NCI-H524 treated with DMSO at 0.1 percent for 48 hours (cell line): ENCODE measurements at regions not wholly inside any gene's neighbourhood (a gene's known extent, or its start where the extent isn't known, plus 50 kb on each side); places are given as distances from the start of the nearest gene placed in this dataset.
"Not testable (repeated sequence)": the region's sequence is repeated elsewhere in the genome, so short reads cannot be mapped to it uniquely, and the experiment has no call there.

Source experiments
- DNase-seq: peaks from one replicate; lab custom pipeline; 2025; lab: John Stamatoyannopoulos, UW

GRCh38 chr6:144652292-144652891 is 367.3 kb downstream of the UTRN start:
- no peak for DNase-seq

DNA sequence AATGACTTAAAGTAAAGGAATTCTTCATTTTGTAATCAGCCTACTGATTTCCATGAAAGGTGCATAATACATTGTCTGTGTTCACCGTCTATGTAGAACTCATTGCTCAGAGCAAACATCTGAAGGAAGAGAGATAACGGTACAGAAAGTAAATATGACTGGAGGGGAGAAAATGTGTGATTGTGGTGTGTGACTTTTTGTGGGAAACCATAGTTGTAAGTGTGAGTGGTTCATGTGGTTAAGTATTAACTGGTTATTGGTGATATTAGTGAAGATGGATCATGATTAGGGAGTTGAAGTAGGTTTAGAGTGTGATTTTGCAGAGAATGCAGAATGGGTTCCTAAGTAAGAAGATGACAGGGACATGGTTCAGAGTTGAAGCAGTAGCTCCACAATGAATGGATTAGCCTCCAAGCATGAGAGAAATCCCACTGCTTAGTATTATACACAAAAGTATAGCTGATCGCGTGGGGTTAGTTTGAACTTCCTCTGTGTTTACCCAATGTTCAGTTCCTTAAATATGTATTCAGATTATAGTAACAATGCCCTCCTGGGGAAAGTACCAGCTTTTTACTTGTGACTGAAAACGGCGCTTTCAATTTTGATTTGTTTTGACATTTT is 368.9 kb downstream of the UTRN start:
- no peak for DNase-seq

- DNase-seq, result no peak
Observed at GRCh38 chr6:144654506-144654905, 369.4 kb downstream of the UTRN start.

GRCh38 chr6:144655376-144655775 is 370.2 kb downstream of the UTRN start:
- DNase-seq, result no peak

DNA sequence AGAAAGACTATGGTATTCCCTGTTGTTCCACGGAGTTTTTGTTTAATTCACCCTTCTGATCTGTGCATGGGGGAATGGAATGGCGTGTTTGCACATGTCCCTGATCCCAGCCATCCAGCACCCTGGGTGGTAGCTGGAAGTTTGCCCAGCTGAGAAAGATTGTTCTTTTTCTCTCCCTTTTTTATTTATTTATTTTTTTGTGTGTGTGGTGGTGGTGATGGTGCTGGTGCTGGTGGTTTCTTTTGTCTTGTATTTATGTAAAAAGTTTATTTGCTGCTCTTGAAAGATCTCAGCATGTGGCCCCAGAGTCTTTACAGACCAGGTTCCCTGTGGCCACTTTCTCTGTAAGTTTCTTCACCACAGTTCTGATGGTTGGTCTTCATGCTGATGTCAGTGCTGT is 372.6 kb downstream of the UTRN start:
- no peak for DNase-seq

DNA sequence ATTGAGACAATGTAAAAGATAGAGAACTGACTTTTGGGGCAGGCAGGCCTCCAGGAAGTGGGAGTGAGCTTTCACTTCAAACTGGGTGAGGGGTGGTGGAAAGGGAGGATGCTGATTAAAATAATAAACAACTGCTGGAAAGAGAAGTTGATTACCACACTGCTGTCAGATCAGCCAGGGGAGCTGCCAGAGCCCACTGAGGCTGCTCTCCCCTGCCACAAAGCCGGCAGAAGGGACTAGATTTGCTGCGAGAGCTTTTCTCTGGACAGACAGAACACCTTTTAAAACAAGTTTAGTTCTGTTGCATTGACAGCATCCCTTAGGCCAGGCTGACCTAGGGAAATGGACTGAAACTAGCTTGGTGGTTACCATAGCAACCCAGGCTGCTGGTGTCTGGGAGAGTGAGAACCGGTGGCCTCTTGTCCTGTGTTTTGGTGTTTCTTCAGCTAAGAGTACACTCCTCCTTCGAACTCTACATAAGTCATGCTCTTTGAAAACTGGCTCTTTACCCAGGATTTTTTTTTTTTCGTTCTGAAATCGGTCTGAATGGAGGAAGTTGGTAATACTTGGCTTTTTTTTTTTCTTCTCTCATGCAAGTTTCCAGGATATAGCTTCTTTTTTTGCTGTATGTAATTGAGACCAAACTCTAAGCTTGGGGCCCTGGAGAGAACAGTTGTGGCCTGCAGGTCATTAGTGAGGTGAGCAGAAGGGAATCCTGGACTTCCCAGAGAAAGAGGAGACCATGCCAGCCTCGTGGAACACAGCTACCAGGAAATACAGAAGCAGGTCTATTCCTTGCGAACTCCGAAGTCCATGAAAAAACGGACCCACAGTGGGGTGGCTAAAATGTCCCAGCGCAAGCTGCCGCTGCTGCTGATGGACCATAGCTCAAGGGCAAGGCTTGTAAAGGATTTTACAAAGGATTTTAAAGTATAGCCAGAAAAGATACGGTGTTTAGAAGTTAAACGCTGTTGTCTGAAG is 374.4 kb downstream of the UTRN start:
- DNase-seq, result no peak

- no peak for DNase-seq
Observed at GRCh38 chr6:144660561-144661115, 375.5 kb downstream of the UTRN start.

DNA sequence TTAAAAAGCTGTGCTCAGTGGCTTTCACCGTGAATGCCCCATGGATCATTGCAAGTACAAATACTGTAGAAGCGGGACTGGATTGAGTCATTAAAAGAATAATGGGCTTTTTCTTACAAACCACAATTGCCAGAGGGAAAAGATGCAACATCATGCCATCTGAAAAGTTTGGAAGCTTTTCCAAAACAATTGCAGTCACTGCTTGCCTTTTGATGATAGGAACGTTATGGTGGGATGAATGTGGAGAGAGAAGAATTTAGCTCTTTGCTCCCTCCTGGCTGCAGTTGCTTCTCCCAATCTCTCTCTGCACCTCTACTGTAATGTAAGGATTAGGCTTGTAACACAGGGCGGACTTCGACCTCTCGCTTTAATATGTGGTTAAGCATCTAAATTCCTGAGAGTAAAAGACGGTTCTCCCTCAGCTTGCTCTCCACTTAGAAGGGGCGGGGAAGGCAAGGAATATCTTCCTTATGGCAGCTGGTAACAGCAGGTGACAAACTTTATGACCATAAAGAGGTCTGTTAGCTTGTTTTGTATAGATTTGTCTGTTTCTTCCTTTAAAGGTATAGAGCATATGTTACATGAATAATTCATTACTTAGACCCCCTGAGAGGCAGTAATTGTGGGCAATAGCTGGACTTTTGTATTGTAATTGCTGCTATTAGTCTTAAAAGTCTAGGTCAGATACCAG is 376.1 kb downstream of the UTRN start:
- DNase-seq, result peak; percentile 98

DNA sequence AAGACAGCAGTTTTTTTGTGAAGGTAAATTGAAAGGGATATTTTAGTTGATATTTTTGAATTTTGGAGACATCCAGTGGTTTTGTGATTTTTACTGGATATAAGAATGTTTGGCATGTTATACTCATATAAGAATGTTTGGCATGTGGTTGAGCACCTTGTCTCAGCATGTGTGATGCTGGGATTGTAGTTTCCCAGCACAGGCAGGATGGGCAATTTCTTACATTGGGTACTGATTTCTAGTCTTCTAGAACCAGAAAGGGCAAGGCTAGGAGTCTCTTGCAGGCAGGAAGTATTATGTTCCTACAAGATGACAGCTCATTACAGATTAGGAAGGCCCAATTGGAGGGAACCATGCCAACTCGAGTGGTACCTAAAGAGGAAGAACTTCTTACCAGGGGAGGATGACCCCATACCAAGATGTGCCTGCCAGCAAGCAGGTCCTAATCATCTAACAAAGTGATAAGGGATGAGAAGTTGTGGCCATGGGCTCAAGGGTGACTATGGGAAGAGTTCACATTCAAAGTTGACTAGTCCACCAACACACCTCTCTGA is 377.8 kb downstream of the UTRN start:
- DNase-seq, result no peak

GRCh38 chr6:144664281-144664680 is 379.1 kb downstream of the UTRN start:
- no peak for DNase-seq

- no peak for DNase-seq
Observed at GRCh38 chr6:144664947-144665346, 379.8 kb downstream of the UTRN start.

DNA sequence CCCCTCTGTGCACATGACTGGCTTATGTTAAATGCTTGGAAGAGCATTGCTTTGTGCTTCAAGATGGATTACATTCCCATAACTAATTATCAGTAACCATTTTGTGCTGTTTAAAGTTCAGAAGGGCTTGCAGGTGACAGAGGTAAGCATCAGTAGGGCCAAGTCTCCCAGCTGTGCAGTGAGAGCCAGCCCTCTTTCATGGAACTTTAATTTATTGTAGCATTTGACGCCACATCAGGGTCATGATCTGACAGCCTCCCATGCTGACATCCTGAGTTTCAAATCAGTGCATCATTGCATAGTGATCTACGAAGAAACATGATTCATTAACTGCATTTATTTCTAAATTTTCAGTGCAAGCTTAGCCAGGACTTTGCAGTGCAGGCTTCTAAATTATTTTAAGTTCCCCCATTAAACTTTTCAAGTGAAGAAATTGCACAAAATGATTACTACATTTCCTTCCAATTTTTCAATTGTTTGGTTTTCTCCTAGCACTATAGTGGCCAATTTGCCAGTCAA is 380.9 kb downstream of the UTRN start:
- no peak for DNase-seq

- DNase-seq, result no peak
Observed at GRCh38 chr6:144666781-144667180, 381.6 kb downstream of the UTRN start.

DNA sequence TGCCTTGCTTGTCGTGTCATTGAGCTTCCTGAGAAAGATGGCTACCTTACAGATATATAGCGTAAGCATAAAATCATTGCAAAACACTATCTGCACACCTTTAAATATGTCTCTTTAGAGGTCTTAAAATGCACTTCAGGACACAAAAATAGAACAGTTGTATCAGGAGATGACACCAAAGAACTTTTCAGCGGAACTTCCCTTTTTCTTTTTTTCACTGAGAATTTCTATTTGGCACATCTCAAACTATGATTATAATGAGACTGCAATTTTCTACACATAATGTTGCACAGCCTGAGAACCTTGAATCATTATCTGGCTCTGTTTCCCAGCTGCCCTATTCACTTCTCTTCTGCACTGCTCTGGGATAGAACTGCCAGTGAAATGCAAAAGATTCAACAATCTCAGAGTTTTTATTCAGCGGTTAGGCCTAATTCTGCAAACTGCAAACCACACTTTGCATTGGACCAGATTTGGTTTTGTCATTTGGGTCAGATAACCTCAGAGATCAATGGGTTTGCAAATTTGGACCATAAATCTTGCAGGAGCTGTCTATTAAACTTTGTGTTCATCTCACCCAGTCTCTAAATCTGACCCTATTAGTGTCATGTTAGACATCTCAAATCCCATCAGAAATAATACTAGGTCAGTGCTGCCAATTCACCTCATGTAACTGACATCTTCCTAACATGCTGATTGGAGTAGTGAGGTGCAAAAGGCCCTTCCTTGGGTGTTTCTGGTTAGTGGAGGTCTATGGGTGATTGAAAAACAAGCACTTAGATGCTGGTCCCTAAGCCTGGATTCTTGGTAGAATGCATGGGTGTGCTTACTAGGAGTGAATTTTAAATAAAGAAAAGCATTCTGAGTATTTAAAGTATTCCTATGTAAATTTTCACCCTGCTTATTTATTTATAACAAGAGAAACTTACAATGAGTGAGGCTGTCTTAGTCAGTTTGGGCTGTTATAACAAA is 382.7 kb downstream of the UTRN start:
- no peak for DNase-seq

DNA sequence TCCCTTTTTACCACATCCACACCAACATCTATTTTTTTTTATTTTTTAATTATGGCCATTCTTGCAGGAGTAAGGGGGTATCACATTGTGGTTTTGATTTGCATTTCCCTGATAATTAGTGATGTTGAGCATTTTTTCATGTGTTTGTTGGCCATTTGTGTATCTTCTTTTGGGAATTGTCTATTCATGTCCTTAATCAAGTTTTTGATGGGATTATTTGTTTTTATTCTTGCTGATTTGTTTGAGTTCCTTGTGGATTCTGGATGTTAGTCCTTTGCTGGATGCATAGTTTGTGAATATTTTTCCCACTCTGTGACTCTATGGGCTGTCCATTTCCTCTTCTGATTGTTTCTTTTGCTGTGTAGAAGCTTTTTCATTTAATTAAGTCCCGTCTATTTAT is 385.1 kb downstream of the UTRN start:
- DNase-seq, result not testable (repeated sequence)

GRCh38 chr6:144673807-144674206 is 388.7 kb downstream of the UTRN start:
- no peak for DNase-seq

DNA sequence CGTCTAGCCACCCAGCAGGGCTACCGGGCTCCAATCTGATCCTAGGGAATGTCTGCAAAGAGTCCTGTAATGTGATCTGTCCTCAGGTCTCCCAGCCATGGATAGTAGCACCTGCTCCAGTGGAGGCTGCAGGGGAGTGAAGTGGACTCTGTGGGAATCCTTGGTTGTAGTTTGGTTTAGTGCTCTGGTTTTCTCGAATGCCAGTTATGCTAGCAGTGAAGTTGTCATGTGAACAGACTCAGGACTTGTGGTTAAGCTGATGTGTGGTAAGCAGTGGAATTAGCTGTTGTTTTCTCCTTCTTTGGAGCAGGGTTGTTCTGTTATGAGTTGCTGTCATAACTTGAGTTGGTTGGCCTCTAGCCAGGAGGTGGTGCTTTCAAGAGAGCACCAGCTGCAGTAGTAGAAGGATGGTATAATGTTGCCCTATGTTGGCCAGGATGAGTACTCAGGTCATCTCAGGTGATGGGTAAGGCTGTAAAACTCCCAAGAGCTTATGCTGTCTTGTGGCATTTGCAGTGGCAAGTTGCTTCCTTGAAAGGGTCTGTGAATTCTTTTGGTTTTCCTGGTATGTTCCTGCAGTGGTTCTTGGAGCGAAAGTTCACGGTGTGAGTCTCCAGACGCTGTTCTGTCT is 390.2 kb downstream of the UTRN start:
- DNase-seq, result peak; percentile 88

GRCh38 chr6:144676310-144676709 is 391.2 kb downstream of the UTRN start:
- not testable (repeated sequence) for DNase-seq

DNA sequence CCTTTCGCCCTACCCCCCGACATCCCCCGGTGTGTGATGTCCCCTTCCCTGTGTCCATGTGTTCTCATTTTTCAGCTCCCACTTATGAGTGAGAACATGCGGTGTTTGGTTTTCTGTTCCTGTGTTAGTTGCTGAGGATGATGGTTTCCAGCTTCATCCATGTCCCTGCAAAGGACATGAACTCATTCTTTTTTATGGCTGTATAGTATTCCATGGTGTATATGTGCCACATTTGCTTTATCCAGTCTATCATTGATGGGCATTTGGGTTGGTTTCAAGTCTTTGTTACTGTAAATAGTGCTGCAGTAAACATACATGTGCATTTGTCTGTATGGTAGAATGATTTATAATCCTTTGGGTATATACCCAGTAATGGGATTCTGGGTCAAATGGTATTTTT is 392.1 kb downstream of the UTRN start:
- not testable (repeated sequence) for DNase-seq

- DNase-seq, result no peak
Observed at GRCh38 chr6:144678844-144679243, 393.7 kb downstream of the UTRN start.
